Upper lobe of left lung (tissue), 6 donors: ENCODE measurements at regions not wholly inside any gene's neighbourhood (a gene's known extent, or its start where the extent isn't known, plus 50 kb on each side); places are given as distances from the start of the nearest gene placed in this dataset.
A peak's percentile ranks its signal among the peaks of the same experiment; 100 is the strongest.

Experiments
- ATAC-seq, 2 donors: fragments of 200-7000 bp; cut with Tn5 transposase; one replicate each; pipeline ENCODE4 v1.9.1; 2022; ENCODE audit warnings: mild to moderate bottlenecking in 2 of 2, moderate library complexity in 2 of 2; ENCODE audit not compliant: low FRiP score in 2 of 2
- DNase-seq, 2 donors: peaks; one replicate each; pipeline ENCODE4 v3.0.0-alpha.2; 2019 to 2020
- H3K27ac ChIP-seq, 4 donors: fragments of 200-600 bp; sonication (generic); one replicate each; pipeline ENCODE4 v1.5.1; 2016 to 2019
- H3K27me3 ChIP-seq, 4 donors: fragments of 200-600 bp; sonication (generic); one replicate each; pipeline ENCODE4 v1.5.1; 2017 to 2019
- H3K36me3 ChIP-seq, 4 donors: fragments of 200-600 bp; sonication (generic); one replicate each; pipeline ENCODE4 v1.5.1; 2016 to 2019
- H3K4me1 ChIP-seq, 4 donors: fragments of 200-600 bp; sonication (generic); one replicate each; pipeline ENCODE4 v1.5.1; 2018 to 2019
- H3K4me3 ChIP-seq, 4 donors: fragments of 200-600 bp; sonication (generic); one replicate each; pipeline ENCODE4 v1.5.1; 2017 to 2019; ENCODE audit warnings: mild to moderate bottlenecking in 2 of 4, moderate library complexity in 1 of 4
- H3K9me3 ChIP-seq, 4 donors: fragments of 200-600 bp; sonication (generic); one replicate each; pipeline ENCODE4 v1.5.1; 2018 to 2019
- CTCF ChIP-seq, 6 experiments: fragments of 450-650 bp in 4 of 6; fragments of 200-600 bp in 2 of 6; sonication (generic) in 2 of 6; IDR thresholded peaks; one replicate each; pipeline ENCODE4 v1.5.1; 2016 to 2019; ENCODE audit warnings: antibody characterized with exemption in 6 of 6
- EP300 ChIP-seq, 4 donors: sonication (generic); formaldehyde crosslinking; IDR thresholded peaks; one replicate each; pipeline ENCODE4 v1.5.1; 2017; ENCODE audit warnings: antibody characterized with exemption in 4 of 4, control low read depth in 2 of 4
- POLR2A ChIP-seq, 4 donors: fragments of 450-650 bp; IDR thresholded peaks; one replicate each; pipeline ENCODE4 v1.5.1; 2016 to 2017; ENCODE audit warnings: antibody characterized with exemption in 4 of 4, mild to moderate bottlenecking in 2 of 4
- POLR2AphosphoS5 ChIP-seq, 2 donors: sonication (generic); formaldehyde crosslinking; IDR thresholded peaks; one replicate each; pipeline ENCODE4 v1.5.1; 2017; ENCODE audit warnings: antibody characterized with exemption in 2 of 2
- WGBS, 2 donors: methylation state at CpG; one replicate each; pipeline ENCODE4 v1.1.5; 2017 to 2018; 5-methylcytosine and 5-hydroxymethylcytosine counted together
- donor health status: DM: no; HTN: no; CAD: no; lungs with moderate emphysema.
- donor health status: DM: no; HTN: yes; CAD: no; lungs with severe emphysema.

GRCh38 chr2:236853585-236854051, 232.1 kb upstream of the COPS8 start:
- no peak overlapping the region for H3K4me3 ChIP-seq
- H3K9me3 ChIP-seq = no peaks in the 10 kb centered on the region
- WGBS, 2 donors = 85 to 89% methylated on average over 7 to 13 of the region's 13 CpGs
- H3K4me1 ChIP-seq = peaks cover 0 to 9% (median 6%) of the 10 kb centered on the region in 4 donors
- ATAC-seq (no peak), DNase-seq (no peak)
- H3K27ac ChIP-seq = no peak overlapping the region
- TF ChIP-seq EP300 (IDR thresholded peaks at IDR 0.05) (no peak), CTCF (IDR thresholded peaks at IDR 0.05) (no peak), POLR2A (IDR thresholded peaks at IDR 0.05) (no peak), POLR2AphosphoS5 (IDR thresholded peaks at IDR 0.05) (no peak)
- H3K27me3 ChIP-seq = no peaks in the 10 kb centered on the region
- no peaks in the 10 kb centered on the region for H3K36me3 ChIP-seq

- 94 to 97% methylated on average over 9 of the region's 9 CpGs for WGBS, 2 donors
- TF ChIP-seq EP300 (IDR thresholded peaks at IDR 0.05) = no peak
- no peak for TF ChIP-seq POLR2AphosphoS5 (IDR thresholded peaks at IDR 0.05)
- H3K9me3 ChIP-seq = no peaks in the 10 kb centered on the region
- no peak for DNase-seq
- no peak overlapping the region for H3K4me3 ChIP-seq
- no peak for ATAC-seq
- no peaks in the 10 kb centered on the region for H3K36me3 ChIP-seq
- H3K27me3 ChIP-seq = no peaks in the 10 kb centered on the region
- no peak overlapping the region for H3K27ac ChIP-seq
- peaks cover 0 to 9% (median 6%) of the 10 kb centered on the region in 4 donors for H3K4me1 ChIP-seq
These were observed 230.4 kb upstream of the COPS8 start for GRCh38 chr2:236855176-236855865.

- DNase-seq (peak in 1 of 2 donors; percentile 43), ATAC-seq (no peak)
- no peaks in the 10 kb centered on the region for H3K27me3 ChIP-seq
- H3K9me3 ChIP-seq = no peaks in the 10 kb centered on the region
- no peaks in the 10 kb centered on the region for H3K36me3 ChIP-seq
- H3K4me1 ChIP-seq = peaks cover 0 to 9% (median 6%) of the 10 kb centered on the region in 4 donors
- 80 to 87% methylated on average over 19 to 22 of the region's 22 CpGs for WGBS, 2 donors
- no peak overlapping the region for H3K4me3 ChIP-seq
- TF ChIP-seq POLR2AphosphoS5 (IDR thresholded peaks at IDR 0.05) = no peak
- no peak for TF ChIP-seq EP300 (IDR thresholded peaks at IDR 0.05)
- TF ChIP-seq CTCF (IDR thresholded peaks at IDR 0.05) = no peak
- TF ChIP-seq POLR2A (IDR thresholded peaks at IDR 0.05) = no peak
- no peak overlapping the region for H3K27ac ChIP-seq
These were observed 229.5 kb upstream of the COPS8 start for GRCh38 chr2:236855866-236856847.

- peaks cover 0 to 9% (median 6%) of the 10 kb centered on the region in 4 donors for H3K4me1 ChIP-seq
- no peaks in the 10 kb centered on the region for H3K27me3 ChIP-seq
- H3K36me3 ChIP-seq = no peaks in the 10 kb centered on the region
- H3K9me3 ChIP-seq = no peaks in the 10 kb centered on the region
- TF ChIP-seq CTCF (IDR thresholded peaks at IDR 0.05) (no peak), POLR2A (IDR thresholded peaks at IDR 0.05) (no peak), EP300 (IDR thresholded peaks at IDR 0.05) (no peak), POLR2AphosphoS5 (IDR thresholded peaks at IDR 0.05) (no peak)
- ATAC-seq = no peak
- no peak for DNase-seq
- H3K4me3 ChIP-seq = no peak overlapping the region
- H3K27ac ChIP-seq = no peak overlapping the region
- WGBS, 2 donors = 74 to 90% methylated on average over 3 of the region's 3 CpGs
These were observed 228.8 kb upstream of the COPS8 start for GRCh38 chr2:236856848-236857235.

GRCh38 chr2:236857246-236857645, 228.4 kb upstream of the COPS8 start:
- H3K4me3 ChIP-seq = no peak overlapping the region
- WGBS, 2 donors = 83 to 84% methylated on average over 6 to 10 of the region's 10 CpGs
- ATAC-seq (no peak), DNase-seq (no peak)
- H3K27me3 ChIP-seq = no peaks in the 10 kb centered on the region
- peaks cover 0 to 9% (median 4%) of the 10 kb centered on the region in 4 donors for H3K4me1 ChIP-seq
- H3K9me3 ChIP-seq = no peaks in the 10 kb centered on the region
- H3K27ac ChIP-seq = no peak overlapping the region
- TF ChIP-seq POLR2A (IDR thresholded peaks at IDR 0.05) (no peak), EP300 (IDR thresholded peaks at IDR 0.05) (no peak), POLR2AphosphoS5 (IDR thresholded peaks at IDR 0.05) (no peak), CTCF (IDR thresholded peaks at IDR 0.05) (no peak)
- H3K36me3 ChIP-seq = no peaks in the 10 kb centered on the region
